GM21526 (cell line): ENCODE measurements at regions not wholly inside any gene's neighbourhood (a gene's known extent, or its start where the extent isn't known, plus 50 kb on each side); places are given as distances from the start of the nearest gene placed in this dataset.

ENCODE experiments used
- ATAC-seq: cut with Tn5 transposase; IDR thresholded peaks from one replicate; pipeline ENCODE4 v1.9.1; 2021; ENCODE audit warnings: moderate library complexity; ENCODE audit not compliant: unreplicated experiment, low FRiP score

GRCh38 chr3:5727743-5728484 lies 540.4 kb downstream of the EDEM1 start:
- no peak for ATAC-seq

- no peak for ATAC-seq
Measured at GRCh38 chr3:5729852-5730251, 542.3 kb downstream of the EDEM1 start.

- ATAC-seq: no peak
Measured at GRCh38 chr3:5731100-5731499, 543.6 kb downstream of the EDEM1 start.

- ATAC-seq: no peak
Measured at GRCh38 chr3:5732081-5732480, 544.6 kb downstream of the EDEM1 start.

GRCh38 chr3:5733995-5734394 lies 546.5 kb downstream of the EDEM1 start:
- ATAC-seq: no peak

DNA sequence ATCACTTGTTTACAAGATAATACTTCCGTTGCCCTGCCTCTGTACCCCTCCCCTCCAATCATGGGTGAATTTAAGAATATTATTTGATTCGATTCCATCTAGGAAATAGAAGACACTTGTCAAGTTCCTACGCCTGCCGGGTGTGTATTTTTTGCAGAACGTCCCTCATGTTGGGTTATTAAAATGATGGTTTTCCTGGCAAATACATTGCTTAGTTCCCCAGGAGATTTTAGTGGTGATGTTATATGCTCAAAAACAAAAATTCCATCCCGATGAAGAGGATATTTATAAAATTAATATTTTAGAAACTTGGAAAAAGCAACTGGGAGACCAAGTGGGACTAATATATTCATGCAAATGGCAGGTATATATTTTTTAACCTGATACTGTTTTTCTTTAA lies 548.4 kb downstream of the EDEM1 start:
- ATAC-seq: no peak

- ATAC-seq: no peak
Measured at GRCh38 chr3:5739299-5739935, 551.9 kb downstream of the EDEM1 start.

DNA sequence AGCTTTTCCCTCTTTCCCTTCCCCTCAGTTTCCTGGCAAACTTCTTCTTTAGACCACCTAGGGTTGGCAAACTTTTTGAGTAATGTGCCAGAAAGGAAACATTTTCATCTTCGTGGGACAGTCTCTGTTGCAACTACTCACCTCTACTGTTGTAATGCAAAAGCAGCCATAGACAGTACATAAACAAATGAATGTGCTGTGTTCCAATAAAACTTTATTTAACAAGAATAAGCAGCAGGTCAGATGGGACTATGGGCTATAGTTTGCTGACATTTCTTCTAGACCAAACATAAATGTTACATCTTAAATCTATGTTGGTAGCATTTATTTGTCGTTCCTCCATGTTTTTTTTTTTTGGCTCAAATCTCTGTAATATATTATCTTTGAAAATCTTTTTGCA lies 552.4 kb downstream of the EDEM1 start:
- ATAC-seq: no peak

- ATAC-seq: no peak
Measured at GRCh38 chr3:5741017-5741416, 553.5 kb downstream of the EDEM1 start.

- no peak for ATAC-seq
Measured at GRCh38 chr3:5750091-5750490, 562.6 kb downstream of the EDEM1 start.

- no peak for ATAC-seq
Measured at GRCh38 chr3:5750874-5751640, 563.5 kb downstream of the EDEM1 start.

- ATAC-seq: peak; percentile 52
Measured at GRCh38 chr3:5754602-5755001, 567.1 kb downstream of the EDEM1 start.

DNA sequence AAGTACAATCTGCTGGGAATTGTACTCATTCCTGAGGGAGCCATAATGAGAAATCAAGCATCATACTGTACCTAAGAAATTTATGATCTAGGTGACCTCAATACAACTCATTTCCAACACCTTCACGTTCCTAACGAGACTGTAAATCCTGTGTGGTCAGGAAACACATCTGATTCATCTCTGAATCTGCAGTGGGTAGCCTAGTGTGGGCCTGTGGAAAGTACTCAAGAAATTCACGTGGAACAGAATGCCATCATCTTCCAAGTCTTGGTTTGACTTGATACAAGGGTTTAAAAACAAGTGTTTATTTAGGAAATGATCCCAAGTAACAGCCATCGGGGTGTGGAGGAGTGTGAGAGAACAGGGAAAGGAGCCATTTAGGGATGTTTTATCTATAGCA lies 568.9 kb downstream of the EDEM1 start:
- no peak for ATAC-seq

DNA sequence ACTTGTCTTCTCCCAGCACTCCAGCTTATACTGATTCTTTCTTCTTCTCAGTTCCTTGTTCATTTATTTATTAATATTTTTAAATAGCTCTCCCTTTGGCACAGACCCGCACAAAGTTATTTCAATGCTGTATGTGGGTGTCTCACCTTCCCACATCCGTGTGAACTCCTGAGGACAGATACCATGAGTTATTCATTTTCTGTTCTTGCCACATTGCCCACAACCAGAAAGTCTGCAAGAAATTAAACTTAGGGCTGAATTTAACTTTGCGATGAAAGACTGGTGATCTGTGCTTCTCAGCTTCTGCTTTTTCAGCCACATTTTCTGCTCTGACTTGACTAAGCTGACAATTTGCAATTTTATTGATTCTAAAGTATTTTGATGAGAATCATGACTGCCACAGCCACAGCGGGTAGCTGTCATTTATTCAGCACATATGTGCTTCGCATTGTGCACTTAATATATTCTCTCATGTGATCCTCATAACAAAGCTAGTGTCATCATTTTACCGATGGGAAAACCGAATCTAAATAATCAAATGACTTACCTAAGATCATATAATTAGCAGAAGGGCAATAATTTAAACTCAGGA lies 569.8 kb downstream of the EDEM1 start:
- no peak for ATAC-seq

DNA sequence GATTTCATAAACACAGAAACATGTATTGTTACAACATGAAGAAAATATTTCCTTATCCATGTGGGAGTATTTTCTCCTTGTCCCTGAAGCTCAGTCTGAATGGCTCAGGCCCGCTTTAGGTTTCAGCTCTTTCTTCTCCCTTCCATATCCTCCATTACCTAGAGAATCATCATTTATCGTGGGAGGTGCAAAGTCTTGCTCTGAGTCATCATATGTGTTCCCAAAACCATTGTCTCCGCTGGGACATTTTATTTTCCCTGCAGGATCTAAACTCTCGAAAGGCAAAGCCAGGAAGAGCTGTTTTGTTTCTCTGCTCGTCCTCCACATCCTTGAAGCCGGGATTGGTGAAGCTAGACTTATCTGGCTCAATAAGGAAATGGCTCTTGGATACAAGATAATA lies 571.2 kb downstream of the EDEM1 start:
- no peak for ATAC-seq

DNA sequence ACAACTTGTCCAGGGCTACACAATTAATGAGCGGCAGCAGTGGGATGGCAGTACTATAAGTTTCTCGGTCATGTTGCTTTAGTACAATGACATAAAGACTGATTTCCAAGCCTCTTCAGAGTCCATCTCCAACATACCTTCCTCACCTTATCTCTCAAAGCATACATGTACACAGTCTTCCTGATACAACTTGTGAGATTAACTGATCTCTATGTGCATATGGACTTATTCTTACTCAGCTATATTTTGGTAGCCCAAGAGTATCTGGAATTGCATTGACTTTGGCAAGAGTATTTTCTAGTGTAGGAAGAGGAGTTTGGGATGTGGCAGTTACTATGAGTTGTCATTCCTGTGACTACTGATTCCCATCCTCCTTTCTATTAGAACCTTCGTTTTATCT lies 575.0 kb downstream of the EDEM1 start:
- no peak for ATAC-seq

DNA sequence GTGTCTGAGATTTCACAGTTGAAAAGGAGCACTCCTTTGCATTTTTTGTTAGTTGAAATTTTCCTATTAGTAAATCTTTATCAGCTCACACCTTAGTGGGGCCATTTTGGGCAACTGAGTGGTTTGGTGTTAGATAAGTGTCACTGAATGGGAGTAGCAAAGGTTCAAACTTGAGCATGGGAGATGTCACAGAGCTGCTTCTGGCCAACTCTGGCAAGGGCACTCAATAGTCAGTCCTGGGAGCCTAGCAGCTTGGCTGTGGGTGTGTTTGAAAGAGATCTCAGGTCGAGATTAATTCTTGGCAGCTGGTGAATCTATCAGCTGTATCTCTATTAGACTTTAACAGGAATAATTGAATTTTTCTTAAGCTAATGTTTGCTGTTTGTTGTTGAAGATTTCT lies 579.3 kb downstream of the EDEM1 start:
- no peak for ATAC-seq

DNA sequence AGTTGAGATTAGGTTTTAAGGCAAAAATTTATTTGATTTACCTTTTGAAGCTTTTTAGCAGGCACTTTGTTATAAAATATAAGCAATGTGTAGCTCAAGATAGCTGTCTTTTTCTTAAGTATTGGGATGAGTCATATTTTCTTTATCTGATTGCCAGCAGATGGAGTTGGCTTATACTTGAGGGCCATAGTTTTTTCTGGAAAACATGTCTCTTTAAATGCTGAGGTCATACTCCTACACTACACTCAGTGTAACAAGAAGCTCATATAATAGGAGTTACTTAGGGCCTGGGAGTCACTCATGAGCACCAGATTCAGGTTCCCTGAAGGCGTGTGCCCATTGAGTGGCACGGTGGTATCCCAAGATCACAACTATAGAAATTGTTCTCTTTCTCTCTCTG lies 579.8 kb downstream of the EDEM1 start:
- ATAC-seq: no peak

GRCh38 chr3:5768281-5768945 lies 580.9 kb downstream of the EDEM1 start:
- ATAC-seq: no peak

GRCh38 chr3:5769825-5770224 lies 582.3 kb downstream of the EDEM1 start:
- ATAC-seq: no peak

GRCh38 chr3:5774337-5774736 lies 586.8 kb downstream of the EDEM1 start:
- no peak for ATAC-seq
